H9 (cell line): ENCODE measurements at regions not wholly inside any gene's neighbourhood (a gene's known extent, or its start where the extent isn't known, plus 50 kb on each side); places are given as distances from the start of the nearest gene placed in this dataset.

ENCODE experiments used
- DNase-seq: peaks from one replicate; pipeline ENCODE4 v3.0.0-alpha.2; 2017
- H2AFZ ChIP-seq: one replicate; pipeline ENCODE4 v1.6.1; 2013; ENCODE audit warnings: mild to moderate bottlenecking, low read length, control low read depth, moderate library complexity
- H2AK5ac ChIP-seq: 2 replicates; pipeline ENCODE4 v1.6.1; 2013; ENCODE audit warnings: low read length, control low read depth, mixed read lengths; ENCODE audit not compliant: insufficient read length
- H2BK120ac ChIP-seq: one replicate; pipeline ENCODE4 v1.6.1; 2013; ENCODE audit warnings: low read depth, mild to moderate bottlenecking, low read length, control low read depth, inconsistent platforms; ENCODE audit not compliant: poor library complexity, severe bottlenecking
- H2BK12ac ChIP-seq: 2 replicates; pipeline ENCODE4 v1.6.1; 2013; ENCODE audit warnings: low read length, control low read depth, mixed read lengths, low read depth; ENCODE audit not compliant: insufficient read length
- H2BK15ac ChIP-seq: 2 replicates; pipeline ENCODE4 v1.6.1; 2013; ENCODE audit warnings: low read depth, low read length, control low read depth
- H2BK20ac ChIP-seq: one replicate; pipeline ENCODE4 v1.6.1; 2013; ENCODE audit warnings: low read depth, mild to moderate bottlenecking, low read length, control low read depth, inconsistent platforms; ENCODE audit not compliant: poor library complexity, severe bottlenecking
- H2BK5ac ChIP-seq: 2 replicates; pipeline ENCODE4 v1.6.1; 2013; ENCODE audit warnings: low read length, control low read depth, mixed read lengths; ENCODE audit not compliant: insufficient read length
- H3K14ac ChIP-seq: 2 replicates; pipeline ENCODE4 v1.6.1; 2013; ENCODE audit warnings: low read length, control low read depth; ENCODE audit not compliant: insufficient read depth
- H3K18ac ChIP-seq: 2 replicates; pipeline ENCODE4 v1.6.1; 2013; ENCODE audit warnings: low read depth, mild to moderate bottlenecking, mixed read lengths, low read length, control low read depth; ENCODE audit not compliant: insufficient read length
- H3K23ac ChIP-seq: 2 replicates; pipeline ENCODE4 v1.6.1; 2013; ENCODE audit warnings: low read length, control low read depth, mixed read lengths, low read depth; ENCODE audit not compliant: insufficient read length
- H3K23me2 ChIP-seq: 2 replicates; pipeline ENCODE4 v1.6.1; 2013; ENCODE audit warnings: low read depth, mild to moderate bottlenecking, mixed read lengths, low read length, control low read depth; ENCODE audit not compliant: insufficient read length, poor library complexity, severe bottlenecking
- H3K27ac ChIP-seq: 2 replicates; pipeline ENCODE4 v1.5.1; 2013; ENCODE audit warnings: low read length, control low read depth, mixed read lengths, low read depth; ENCODE audit not compliant: insufficient read length
- H3K27me3 ChIP-seq: 2 replicates; pipeline ENCODE4 v1.6.1; 2013; ENCODE audit warnings: low read length, control low read depth, inconsistent platforms; ENCODE audit not compliant: insufficient read depth
- H3K4ac ChIP-seq: 2 replicates; pipeline ENCODE4 v1.6.1; 2013; ENCODE audit warnings: low read depth, mild to moderate bottlenecking, control low read depth, inconsistent platforms, low read length, moderate library complexity
- H3K4me1 ChIP-seq: 2 replicates; pipeline ENCODE4 v1.6.1; 2013; ENCODE audit warnings: low read length, control low read depth, inconsistent platforms; ENCODE audit not compliant: insufficient read depth
- H3K4me2 ChIP-seq: 2 replicates; pipeline ENCODE4 v1.6.1; 2013; ENCODE audit warnings: low read length, control low read depth, mixed read lengths; ENCODE audit not compliant: insufficient read length, insufficient read depth
- H3K56ac ChIP-seq: 2 replicates; pipeline ENCODE4 v1.6.1; 2013; ENCODE audit warnings: low read depth, mild to moderate bottlenecking, mixed read lengths, low read length, control low read depth; ENCODE audit not compliant: insufficient read length
- H3K79me1 ChIP-seq: 2 replicates; pipeline ENCODE4 v1.6.1; 2013; ENCODE audit warnings: low read depth, mild to moderate bottlenecking, moderate library complexity, low read length, control low read depth, inconsistent platforms; ENCODE audit not compliant: insufficient read depth, poor library complexity, severe bottlenecking
- H3K79me2 ChIP-seq: 2 replicates; pipeline ENCODE4 v1.6.1; 2013; ENCODE audit warnings: low read length, control low read depth, inconsistent platforms; ENCODE audit not compliant: insufficient read depth
- H3K9ac ChIP-seq: 2 replicates; pipeline ENCODE4 v1.6.1; 2013; ENCODE audit warnings: low read length, control low read depth, mixed read lengths; ENCODE audit not compliant: insufficient read length; ENCODE audit errors: extremely low read depth
- H3K9me3 ChIP-seq: one replicate; pipeline ENCODE4 v1.6.1; 2013; ENCODE audit warnings: low read depth, low read length, inconsistent platforms; ENCODE audit not compliant: control insufficient read depth
- H3T11ph ChIP-seq: one replicate; pipeline ENCODE4 v1.6.1; 2013; ENCODE audit warnings: mild to moderate bottlenecking, low read length, control low read depth, inconsistent platforms
- H4K20me1 ChIP-seq: one replicate; pipeline ENCODE4 v1.6.1; 2013; ENCODE audit not compliant: control insufficient read depth, insufficient read length, insufficient read depth
- H4K5ac ChIP-seq: 2 replicates; pipeline ENCODE4 v1.6.1; 2013; ENCODE audit warnings: low read depth, mild to moderate bottlenecking, mixed read lengths, low read length, control low read depth; ENCODE audit not compliant: insufficient read length
- H4K8ac ChIP-seq: replicated peaks from 2 replicates; pipeline ENCODE4 v1.6.1; 2013; ENCODE audit warnings: low read length, control low read depth, mixed read lengths, low read depth; ENCODE audit not compliant: insufficient read length
- H4K91ac ChIP-seq: 2 replicates; pipeline ENCODE4 v1.6.1; 2013; ENCODE audit warnings: low read depth, mild to moderate bottlenecking, moderate library complexity, mixed read lengths, low read length, control low read depth; ENCODE audit not compliant: insufficient read length
- H3K27ac Mint-ChIP-seq, 3 experiments: 2 replicates in 2 of 3; 3 replicates in 1 of 3; pipeline ENCODE4 v1.8.0; 2020 to 2021; ENCODE audit warnings: mixed read lengths in 3 of 3, mild to moderate bottlenecking in 1 of 3, moderate library complexity in 1 of 3
- H3K27me3 Mint-ChIP-seq: 2 replicates; pipeline ENCODE4 v1.8.0; 2021; ENCODE audit warnings: low read depth, mild to moderate bottlenecking, moderate library complexity, mixed read lengths
- H3K36me3 Mint-ChIP-seq, 3 experiments: 2 replicates in 2 of 3; 3 replicates in 1 of 3; pipeline ENCODE4 v1.8.0; 2020 to 2021; ENCODE audit warnings: low read depth in 3 of 3, mixed read lengths in 3 of 3; ENCODE audit not compliant: insufficient read depth in 1 of 3
- H3K4me1 Mint-ChIP-seq, 2 experiments: 2 replicates each; pipeline ENCODE4 v1.8.0; 2020; ENCODE audit warnings: mixed read lengths in 2 of 2
- H3K4me3 Mint-ChIP-seq, 2 experiments: 2 replicates in 1 of 2; 3 replicates in 1 of 2; pipeline ENCODE4 v1.8.0; 2020 to 2021; ENCODE audit warnings: mild to moderate bottlenecking in 2 of 2, mixed read lengths in 2 of 2, moderate library complexity in 1 of 2
- H3K9me3 Mint-ChIP-seq, 2 experiments: 2 replicates in 1 of 2; 3 replicates in 1 of 2; pipeline ENCODE4 v1.8.0; 2020; ENCODE audit warnings: mild to moderate bottlenecking in 2 of 2, mixed read lengths in 2 of 2, moderate library complexity in 1 of 2
- WGBS: extraction: QIAGEN DNeasy Blood & Tissue Kit; methylation state at CpG from one replicate; pipeline ENCODE4 v1.1.7; 2013; ENCODE audit warnings: missing lambda C conversion rate, low lambda C conversion rate, mixed read lengths; ENCODE audit not compliant: insufficient read length; ENCODE audit errors: extremely low coverage; 5-methylcytosine and 5-hydroxymethylcytosine counted together
- TF ChIP-seq, protein P1 (sequence below): fragments of 200-600 bp; sonication (generic); conservative IDR thresholded peaks from 3 replicates; pipeline ENCODE4 v1.8.0; 2021; ENCODE audit warnings: antibody characterized with exemption, mild to moderate bottlenecking

DNA sequence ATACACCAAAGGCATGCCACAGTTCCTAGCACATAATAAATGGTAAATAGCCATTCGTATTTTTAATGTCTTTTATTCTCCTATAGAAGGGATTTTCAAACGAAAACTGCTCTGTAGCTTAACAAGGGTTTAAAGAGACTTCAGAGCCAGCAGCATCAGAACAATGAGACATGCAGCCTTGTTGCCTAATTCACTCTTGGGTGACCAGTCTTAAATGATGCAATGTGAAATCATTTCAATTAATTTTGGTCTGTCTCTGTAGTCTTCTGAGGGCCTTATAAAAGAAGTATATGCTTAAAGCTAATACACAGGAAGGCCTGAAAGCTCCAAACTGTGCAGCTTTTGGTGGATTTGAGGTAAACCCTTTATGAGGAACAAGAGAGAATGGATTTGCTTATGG, 888.8 kb upstream of the WWC1 start:
- Histone ChIP-seq H3K9me3 (no peaks in the 10 kb centered on the region), H3K18ac (no peak overlapping the region), H3K56ac (no peak overlapping the region), H3T11ph (no peak overlapping the region), H4K8ac (no peak overlapping the region), H2AK5ac (no peak overlapping the region), H4K5ac (no peak overlapping the region), H3K27me3 (no peaks in the 10 kb centered on the region), H3K4me2 (no peak overlapping the region), H3K9ac (no peak overlapping the region), H3K79me2 (no peaks in the 10 kb centered on the region), H2BK20ac (no peak overlapping the region), H3K23me2 (no peaks in the 10 kb centered on the region), H3K79me1 (no peaks in the 10 kb centered on the region), H3K23ac (no peak overlapping the region), H2BK5ac (no peak overlapping the region), H3K14ac (no peak overlapping the region), H2BK120ac (no peak overlapping the region), H2BK15ac (no peak overlapping the region), H4K20me1 (no peaks in the 10 kb centered on the region), H3K4me1 (no peaks in the 10 kb centered on the region), H2AFZ (no peak overlapping the region), H2BK12ac (no peak overlapping the region), H3K4ac (no peak overlapping the region), H4K91ac (no peak overlapping the region), H3K27ac (no peak overlapping the region)
- Mint-ChIP-seq H3K4me3 (no peak overlapping the region), H3K4me1 (peaks cover 11% of the 10 kb centered on the region in 2 experiments), H3K27ac (no peak overlapping the region), H3K9me3 (no peaks in the 10 kb centered on the region; a peak in 1 of 5 replicates), H3K27me3 (no peaks in the 10 kb centered on the region; the same call in 1 of the 2 replicates), H3K36me3 (no peaks in the 10 kb centered on the region)
- whole genome bisulfite sequencing: no CpG with 5 or more reads among the region's 2 CpGs
- no peak for DNase-seq
- TF ChIP-seq, protein P1, sequence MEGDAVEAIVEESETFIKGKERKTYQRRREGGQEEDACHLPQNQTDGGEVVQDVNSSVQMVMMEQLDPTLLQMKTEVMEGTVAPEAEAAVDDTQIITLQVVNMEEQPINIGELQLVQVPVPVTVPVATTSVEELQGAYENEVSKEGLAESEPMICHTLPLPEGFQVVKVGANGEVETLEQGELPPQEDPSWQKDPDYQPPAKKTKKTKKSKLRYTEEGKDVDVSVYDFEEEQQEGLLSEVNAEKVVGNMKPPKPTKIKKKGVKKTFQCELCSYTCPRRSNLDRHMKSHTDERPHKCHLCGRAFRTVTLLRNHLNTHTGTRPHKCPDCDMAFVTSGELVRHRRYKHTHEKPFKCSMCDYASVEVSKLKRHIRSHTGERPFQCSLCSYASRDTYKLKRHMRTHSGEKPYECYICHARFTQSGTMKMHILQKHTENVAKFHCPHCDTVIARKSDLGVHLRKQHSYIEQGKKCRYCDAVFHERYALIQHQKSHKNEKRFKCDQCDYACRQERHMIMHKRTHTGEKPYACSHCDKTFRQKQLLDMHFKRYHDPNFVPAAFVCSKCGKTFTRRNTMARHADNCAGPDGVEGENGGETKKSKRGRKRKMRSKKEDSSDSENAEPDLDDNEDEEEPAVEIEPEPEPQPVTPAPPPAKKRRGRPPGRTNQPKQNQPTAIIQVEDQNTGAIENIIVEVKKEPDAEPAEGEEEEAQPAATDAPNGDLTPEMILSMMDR: no peak
